Tibial nerve (tissue), 4 donors: ENCODE measurements at regions not wholly inside any gene's neighbourhood (a gene's known extent, or its start where the extent isn't known, plus 50 kb on each side); places are given as distances from the start of the nearest gene placed in this dataset.

ENCODE experiments used
- DNase-seq, 2 donors: peaks; one replicate each; pipeline ENCODE4 v3.0.0-alpha.2; 2019; ENCODE audit warnings: low spot score in 2 of 2
- H3K27ac ChIP-seq, 4 donors: fragments of 200-600 bp; sonication (generic) in 3 of 4; one replicate each; pipeline ENCODE4 v1.5.1; 2017 to 2019; ENCODE audit warnings: mild to moderate bottlenecking in 1 of 4
- H3K27me3 ChIP-seq, 2 donors: fragments of 200-600 bp; sonication (generic) in 1 of 2; one replicate each; pipeline versions ENCODE4 v1.5.1 to v1.6.0; 2017 to 2019
- H3K36me3 ChIP-seq, 3 donors: fragments of 200-600 bp; sonication (generic); one replicate each; pipeline ENCODE4 v1.5.1; 2018 to 2019
- H3K4me1 ChIP-seq, 4 donors: fragments of 200-600 bp; sonication (generic) in 3 of 4; one replicate each; pipeline ENCODE4 v1.5.1; 2017 to 2019
- H3K4me3 ChIP-seq, 4 donors: fragments of 200-600 bp; sonication (generic) in 3 of 4; one replicate each; pipeline ENCODE4 v1.5.1; 2017 to 2019; ENCODE audit warnings: mild to moderate bottlenecking in 1 of 4, moderate library complexity in 1 of 4
- H3K9me3 ChIP-seq, 4 donors: fragments of 200-600 bp; sonication (generic) in 3 of 4; one replicate each; pipeline ENCODE4 v1.5.1; 2017 to 2019
- EP300 ChIP-seq, 2 donors: sonication (generic); formaldehyde crosslinking; IDR thresholded peaks; one replicate each; pipeline ENCODE4 v1.6.1; 2017; ENCODE audit warnings: antibody characterized with exemption in 2 of 2, mild to moderate bottlenecking in 1 of 2
- POLR2A ChIP-seq, 2 donors: fragments of 450-650 bp; IDR thresholded peaks; one replicate each; pipeline ENCODE4 v1.6.1; 2017; ENCODE audit warnings: antibody characterized with exemption in 2 of 2, mild to moderate bottlenecking in 2 of 2, moderate library complexity in 2 of 2
- WGBS, 2 donors: methylation state at CpG; one replicate each; pipeline ENCODE4 v1.1.5; 2018; 5-methylcytosine and 5-hydroxymethylcytosine counted together
- TF ChIP-seq, protein P1 (sequence below), 5 experiments: fragments of 200-600 bp in 3 of 5; fragments of 450-650 bp in 2 of 5; sonication (generic) in 3 of 5; IDR thresholded peaks; one replicate each; pipeline ENCODE4 v1.5.1; 2016 to 2019; ENCODE audit warnings: antibody characterized with exemption in 5 of 5, mild to moderate bottlenecking in 3 of 5, moderate library complexity in 2 of 5

GRCh38 chr2:142757111-142757510 is 120.4 kb upstream of the KYNU start:
- H3K27me3 ChIP-seq: no peaks in the 10 kb centered on the region
- no peaks in the 10 kb centered on the region for H3K36me3 ChIP-seq
- 71 to 76% methylated on average over 2 of the region's 2 CpGs for WGBS, 2 donors
- TF ChIP-seq POLR2A (IDR thresholded peaks at IDR 0.05): no peak
- TF ChIP-seq, protein P1, sequence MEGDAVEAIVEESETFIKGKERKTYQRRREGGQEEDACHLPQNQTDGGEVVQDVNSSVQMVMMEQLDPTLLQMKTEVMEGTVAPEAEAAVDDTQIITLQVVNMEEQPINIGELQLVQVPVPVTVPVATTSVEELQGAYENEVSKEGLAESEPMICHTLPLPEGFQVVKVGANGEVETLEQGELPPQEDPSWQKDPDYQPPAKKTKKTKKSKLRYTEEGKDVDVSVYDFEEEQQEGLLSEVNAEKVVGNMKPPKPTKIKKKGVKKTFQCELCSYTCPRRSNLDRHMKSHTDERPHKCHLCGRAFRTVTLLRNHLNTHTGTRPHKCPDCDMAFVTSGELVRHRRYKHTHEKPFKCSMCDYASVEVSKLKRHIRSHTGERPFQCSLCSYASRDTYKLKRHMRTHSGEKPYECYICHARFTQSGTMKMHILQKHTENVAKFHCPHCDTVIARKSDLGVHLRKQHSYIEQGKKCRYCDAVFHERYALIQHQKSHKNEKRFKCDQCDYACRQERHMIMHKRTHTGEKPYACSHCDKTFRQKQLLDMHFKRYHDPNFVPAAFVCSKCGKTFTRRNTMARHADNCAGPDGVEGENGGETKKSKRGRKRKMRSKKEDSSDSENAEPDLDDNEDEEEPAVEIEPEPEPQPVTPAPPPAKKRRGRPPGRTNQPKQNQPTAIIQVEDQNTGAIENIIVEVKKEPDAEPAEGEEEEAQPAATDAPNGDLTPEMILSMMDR (IDR thresholded peaks at IDR 0.05): no peak
- no peak for TF ChIP-seq EP300 (IDR thresholded peaks at IDR 0.05)
- H3K27ac ChIP-seq: no peak overlapping the region
- no peak overlapping the region for H3K4me3 ChIP-seq
- H3K4me1 ChIP-seq: no peaks in the 10 kb centered on the region
- H3K9me3 ChIP-seq: no peaks in the 10 kb centered on the region
- DNase-seq: no peak

GRCh38 chr2:142756430-142756829 is 121.0 kb upstream of the KYNU start:
- H3K27me3 ChIP-seq: no peaks in the 10 kb centered on the region
- H3K4me1 ChIP-seq: no peaks in the 10 kb centered on the region
- TF ChIP-seq EP300 (IDR thresholded peaks at IDR 0.05) (no peak), POLR2A (IDR thresholded peaks at IDR 0.05) (no peak)
- TF ChIP-seq, protein P1 (IDR thresholded peaks at IDR 0.05): no peak
- H3K27ac ChIP-seq: no peak overlapping the region
- no peaks in the 10 kb centered on the region for H3K9me3 ChIP-seq
- WGBS, 2 donors: 82 to 86% methylated on average over 2 of the region's 2 CpGs
- no peak overlapping the region for H3K4me3 ChIP-seq
- DNase-seq: no peak
- H3K36me3 ChIP-seq: no peaks in the 10 kb centered on the region

DNA sequence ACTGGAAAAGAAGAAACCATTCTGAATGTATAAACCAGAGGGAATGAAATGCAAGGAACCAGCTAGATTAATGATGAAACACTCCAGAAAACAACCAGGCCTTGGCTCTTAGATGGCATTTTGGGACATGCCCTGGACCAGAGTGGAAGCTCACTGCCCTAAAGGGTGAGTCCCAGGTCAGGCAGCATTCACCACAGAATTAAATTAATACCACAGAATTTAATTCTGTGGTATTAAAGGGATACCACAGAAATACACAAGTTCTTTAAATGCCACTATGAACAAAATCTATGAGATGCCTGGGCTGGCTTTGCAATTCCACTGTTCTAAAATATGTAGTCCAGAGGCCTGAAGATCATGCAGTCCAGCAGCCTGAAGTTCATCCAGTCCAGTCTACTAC is 122.3 kb upstream of the KYNU start:
- Histone ChIP-seq H3K9me3 (no peaks in the 10 kb centered on the region), H3K27me3 (no peaks in the 10 kb centered on the region), H3K4me1 (no peaks in the 10 kb centered on the region), H3K4me3 (no peak overlapping the region), H3K27ac (no peak overlapping the region), H3K36me3 (no peaks in the 10 kb centered on the region)
- no peak for DNase-seq
- TF ChIP-seq, protein P1 (IDR thresholded peaks at IDR 0.05): no peak
- no peak for TF ChIP-seq EP300 (IDR thresholded peaks at IDR 0.05)
- no peak for TF ChIP-seq POLR2A (IDR thresholded peaks at IDR 0.05)

DNA sequence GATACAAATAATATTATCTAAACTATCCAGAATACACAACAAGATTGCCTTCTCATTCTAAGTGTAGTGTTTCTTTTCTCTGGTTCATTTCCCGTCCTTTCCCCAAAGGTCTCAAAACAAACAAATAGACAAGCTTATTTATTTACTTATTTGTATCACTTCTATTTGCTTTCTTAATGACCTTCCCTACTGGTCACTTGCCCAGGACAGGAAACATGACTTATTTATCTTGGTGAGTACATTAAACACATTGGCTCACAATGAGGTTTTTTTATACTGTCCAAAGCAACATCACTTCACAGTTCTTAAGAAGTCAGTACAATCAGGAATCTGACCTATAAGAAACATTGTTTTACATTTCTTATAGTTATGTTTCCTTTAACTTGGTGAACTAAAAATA is 123.3 kb upstream of the KYNU start:
- TF ChIP-seq, protein P1 (IDR thresholded peaks at IDR 0.05): no peak
- TF ChIP-seq EP300 (IDR thresholded peaks at IDR 0.05) (no peak), POLR2A (IDR thresholded peaks at IDR 0.05) (no peak)
- Histone ChIP-seq H3K4me3 (no peak overlapping the region), H3K9me3 (no peaks in the 10 kb centered on the region), H3K4me1 (no peaks in the 10 kb centered on the region), H3K36me3 (no peaks in the 10 kb centered on the region), H3K27ac (no peak overlapping the region), H3K27me3 (no peaks in the 10 kb centered on the region)
- WGBS, 2 donors: 49 to 53% methylated on average over 1 of the region's 1 CpG
- no peak for DNase-seq

GRCh38 chr2:142750858-142751257 is 126.6 kb upstream of the KYNU start:
- WGBS, 2 donors: 62% methylated on average over 2 of the region's 2 CpGs
- H3K27me3 ChIP-seq: no peaks in the 10 kb centered on the region
- no peak overlapping the region for H3K4me3 ChIP-seq
- DNase-seq: no peak
- no peaks in the 10 kb centered on the region for H3K36me3 ChIP-seq
- no peak overlapping the region for H3K27ac ChIP-seq
- H3K4me1 ChIP-seq: no peaks in the 10 kb centered on the region
- TF ChIP-seq, protein P1 (IDR thresholded peaks at IDR 0.05): no peak
- no peak for TF ChIP-seq POLR2A (IDR thresholded peaks at IDR 0.05)
- TF ChIP-seq EP300 (IDR thresholded peaks at IDR 0.05): no peak
- H3K9me3 ChIP-seq: no peaks in the 10 kb centered on the region
